ENCODE measurements at regions not wholly inside any gene's neighbourhood (a gene's known extent, or its start where the extent isn't known, plus 50 kb on each side); places are given as distances from the start of the nearest gene placed in this dataset.

GRCh38 chr3:113136071-113136470, 75.3 kb upstream of the BOC start:
- DNase-seq (ENCODE audit: low read depth): peak; percentile 41

- no peak for DNase-seq (ENCODE audit: low read depth)
Measured at GRCh38 chr3:113136544-113136943, 74.8 kb upstream of the BOC start.

GRCh38 chr3:113138839-113139743, 72.3 kb upstream of the BOC start:
- no peak for DNase-seq (ENCODE audit: low read depth)

GRCh38 chr3:113140876-113141275, 70.5 kb upstream of the BOC start:
- peak; percentile 93 for DNase-seq (ENCODE audit: low read depth)

GRCh38 chr3:113141543-113141942, 69.8 kb upstream of the BOC start:
- no peak for DNase-seq (ENCODE audit: low read depth)

- DNase-seq (ENCODE audit: low read depth): no peak
Measured at GRCh38 chr3:113142476-113142875, 68.9 kb upstream of the BOC start.

- DNase-seq (ENCODE audit: low read depth): no peak
Measured at GRCh38 chr3:113143353-113143752, 68.0 kb upstream of the BOC start.

GRCh38 chr3:113147681-113148261, 63.6 kb upstream of the BOC start:
- no peak for DNase-seq (ENCODE audit: low read depth)

GRCh38 chr3:113148284-113148683, 63.1 kb upstream of the BOC start:
- no peak for DNase-seq (ENCODE audit: low read depth)

- no peak for DNase-seq (ENCODE audit: low read depth)
Measured at GRCh38 chr3:113150250-113150649, 61.1 kb upstream of the BOC start.

GRCh38 chr3:113151461-113152031, 59.8 kb upstream of the BOC start:
- peak; percentile 32 for DNase-seq (ENCODE audit: low read depth)

GRCh38 chr3:113152849-113153248, 58.5 kb upstream of the BOC start:
- no peak for DNase-seq (ENCODE audit: low read depth)

- DNase-seq (ENCODE audit: low read depth): peak; percentile 33
Measured at GRCh38 chr3:113153499-113154107, 57.8 kb upstream of the BOC start.

- no peak for DNase-seq (ENCODE audit: low read depth)
Measured at GRCh38 chr3:113156816-113157333, 54.5 kb upstream of the BOC start.

- no peak for DNase-seq (ENCODE audit: low read depth)
Measured at GRCh38 chr3:113157408-113158030, 53.8 kb upstream of the BOC start.

- DNase-seq (ENCODE audit: low read depth): no peak
Measured at GRCh38 chr3:113158171-113158570, 53.2 kb upstream of the BOC start.
